ENCODE measurements at regions not wholly inside any gene's neighbourhood (a gene's known extent, or its start where the extent isn't known, plus 50 kb on each side); places are given as distances from the start of the nearest gene placed in this dataset.

DNA sequence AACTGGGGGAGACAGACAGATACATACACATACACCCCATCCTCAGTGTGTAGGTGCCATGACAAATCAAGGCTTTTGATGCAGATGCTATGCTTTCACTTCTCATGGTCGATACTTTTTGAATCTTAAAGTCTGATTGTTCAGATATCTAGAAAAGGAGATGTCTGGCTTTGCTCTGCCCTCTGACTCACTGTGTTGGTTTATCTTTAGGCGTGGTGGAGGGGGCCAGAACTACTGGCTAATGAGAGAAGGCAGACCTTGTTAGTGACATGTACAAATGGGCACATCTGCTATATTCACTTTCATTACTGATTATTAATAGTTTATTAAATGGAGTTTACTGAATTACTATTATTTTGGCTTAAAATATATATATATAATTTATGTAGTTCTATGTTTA lies 444.3 kb upstream of the RGS6 start:
- Histone ChIP-seq H3K9me2 (replicated peaks; ENCODE audit: low read depth, low read length) (no peaks in the 10 kb centered on the region), H3K4me2 (ENCODE audit: low read depth, low read length, poor library complexity, severe bottlenecking) (no peak overlapping the region), H3K27me3 (ENCODE audit: insufficient read depth, low read length, poor library complexity, severe bottlenecking) (no peaks in the 10 kb centered on the region), H3K36me3 (ENCODE audit: insufficient read depth, low read length) (peaks cover 9% of the 10 kb centered on the region; the same call in 1 of the 2 replicates), H3F3A (ENCODE audit: low read depth) (no peaks in the 10 kb centered on the region), H2AFZ (ENCODE audit: low read length) (no peak overlapping the region), H3K79me2 (ENCODE audit: insufficient read depth, low read length) (peaks cover 65% of the 10 kb centered on the region), H3K9ac (ENCODE audit: low read depth, low read length, poor library complexity, severe bottlenecking) (no peak overlapping the region), H4K20me1 (ENCODE audit: insufficient read depth, low read length, poor library complexity, severe bottlenecking) (no peaks in the 10 kb centered on the region), H3K4me1 (ENCODE audit: insufficient read depth, low read length, poor library complexity, severe bottlenecking) (peaks cover 42% of the 10 kb centered on the region), H3K9me3 (ENCODE audit: insufficient read depth, low read depth, low read length) (no peaks in the 10 kb centered on the region), H3K4me3 (ENCODE audit: low read length, poor library complexity, severe bottlenecking) (no peak overlapping the region)
- TF ChIP-seq, protein P1, sequence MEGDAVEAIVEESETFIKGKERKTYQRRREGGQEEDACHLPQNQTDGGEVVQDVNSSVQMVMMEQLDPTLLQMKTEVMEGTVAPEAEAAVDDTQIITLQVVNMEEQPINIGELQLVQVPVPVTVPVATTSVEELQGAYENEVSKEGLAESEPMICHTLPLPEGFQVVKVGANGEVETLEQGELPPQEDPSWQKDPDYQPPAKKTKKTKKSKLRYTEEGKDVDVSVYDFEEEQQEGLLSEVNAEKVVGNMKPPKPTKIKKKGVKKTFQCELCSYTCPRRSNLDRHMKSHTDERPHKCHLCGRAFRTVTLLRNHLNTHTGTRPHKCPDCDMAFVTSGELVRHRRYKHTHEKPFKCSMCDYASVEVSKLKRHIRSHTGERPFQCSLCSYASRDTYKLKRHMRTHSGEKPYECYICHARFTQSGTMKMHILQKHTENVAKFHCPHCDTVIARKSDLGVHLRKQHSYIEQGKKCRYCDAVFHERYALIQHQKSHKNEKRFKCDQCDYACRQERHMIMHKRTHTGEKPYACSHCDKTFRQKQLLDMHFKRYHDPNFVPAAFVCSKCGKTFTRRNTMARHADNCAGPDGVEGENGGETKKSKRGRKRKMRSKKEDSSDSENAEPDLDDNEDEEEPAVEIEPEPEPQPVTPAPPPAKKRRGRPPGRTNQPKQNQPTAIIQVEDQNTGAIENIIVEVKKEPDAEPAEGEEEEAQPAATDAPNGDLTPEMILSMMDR (conservative IDR thresholded peaks at IDR 0.05; ENCODE audit: low read length) = no peak
- no peak for TF ChIP-seq EZH2phosphoT487 (IDR thresholded peaks at IDR 0.05; ENCODE audit: borderline replicate concordance)

DNA sequence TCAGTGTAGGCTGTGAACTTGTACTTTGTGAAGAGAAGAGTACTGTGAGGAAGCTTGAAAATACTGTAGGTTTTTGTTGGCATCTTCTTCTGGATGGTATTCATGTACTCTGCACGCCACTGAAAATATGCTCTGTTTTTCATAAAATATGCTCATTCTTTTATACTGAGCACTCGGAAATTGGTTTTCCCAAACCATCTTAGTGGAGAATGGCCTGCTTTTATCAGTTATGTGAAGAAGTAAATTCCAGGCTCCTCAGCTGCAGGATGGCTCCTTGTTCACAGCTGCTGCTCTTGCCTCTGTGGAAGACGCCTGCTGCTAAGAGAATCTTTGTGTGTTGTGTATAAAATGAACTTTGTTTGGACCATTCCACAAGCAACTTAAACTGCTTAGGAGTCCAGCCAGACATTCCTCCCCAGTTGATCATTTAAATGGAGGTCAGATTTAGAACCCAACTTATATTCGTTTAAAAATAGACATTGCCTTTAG lies 443.5 kb upstream of the RGS6 start:
- no peak overlapping the region for H3K4me2 ChIP-seq (ENCODE audit: low read depth, low read length, poor library complexity, severe bottlenecking)
- H3K4me3 ChIP-seq (ENCODE audit: low read length, poor library complexity, severe bottlenecking) = no peak overlapping the region
- H3K79me2 ChIP-seq (ENCODE audit: insufficient read depth, low read length) = peaks cover 72% of the 10 kb centered on the region

DNA sequence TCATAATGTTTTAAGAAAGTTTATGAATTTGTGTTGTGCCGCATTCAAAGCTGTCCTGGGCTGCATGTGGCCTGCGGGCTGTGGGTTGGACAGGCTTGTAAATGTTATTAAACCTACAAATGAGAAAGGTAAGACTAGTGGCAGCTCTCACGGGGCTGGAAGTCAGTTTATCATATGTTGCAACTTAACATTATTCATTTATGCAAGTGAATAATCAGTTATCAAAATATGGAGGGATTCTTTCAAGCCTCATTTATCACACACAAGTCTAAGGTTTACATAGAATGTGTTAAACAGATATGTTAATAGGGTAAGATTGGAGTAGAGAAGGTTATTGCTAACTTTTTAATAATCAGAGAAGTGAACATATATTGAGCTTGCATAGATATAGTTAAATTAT lies 442.5 kb upstream of the RGS6 start:
- H3K4me1 ChIP-seq (ENCODE audit: insufficient read depth, low read length, poor library complexity, severe bottlenecking) = peaks cover 38% of the 10 kb centered on the region
- no peak overlapping the region for H3K4me2 ChIP-seq (ENCODE audit: low read depth, low read length, poor library complexity, severe bottlenecking)
- no peak overlapping the region for H3K9ac ChIP-seq (ENCODE audit: low read depth, low read length, poor library complexity, severe bottlenecking)
- no peaks in the 10 kb centered on the region for H3K9me3 ChIP-seq (ENCODE audit: insufficient read depth, low read depth, low read length)
- peaks cover 79% of the 10 kb centered on the region for H3K79me2 ChIP-seq (ENCODE audit: insufficient read depth, low read length)
- no peak overlapping the region for H3K4me3 ChIP-seq (ENCODE audit: low read length, poor library complexity, severe bottlenecking)
- H2AFZ ChIP-seq (ENCODE audit: low read length) = no peak overlapping the region
- TF ChIP-seq EZH2phosphoT487 (IDR thresholded peaks at IDR 0.05; ENCODE audit: borderline replicate concordance) = no peak
- TF ChIP-seq, protein P1 (conservative IDR thresholded peaks at IDR 0.05; ENCODE audit: low read length) = no peak
- no peaks in the 10 kb centered on the region for H3K27me3 ChIP-seq (ENCODE audit: insufficient read depth, low read length, poor library complexity, severe bottlenecking)
- H3F3A ChIP-seq (ENCODE audit: low read depth) = no peaks in the 10 kb centered on the region
- no peaks in the 10 kb centered on the region for H3K9me2 ChIP-seq (replicated peaks; ENCODE audit: low read depth, low read length)
- no peaks in the 10 kb centered on the region for H4K20me1 ChIP-seq (ENCODE audit: insufficient read depth, low read length, poor library complexity, severe bottlenecking)
- H3K36me3 ChIP-seq (ENCODE audit: insufficient read depth, low read length) = 0 out of 2 replicates have a peak, but pooled peaks cover 4% of the 10 kb centered on the region

More for the DNA sequence above, 443.5 kb upstream of the RGS6 start:
- no peaks in the 10 kb centered on the region for H3K9me3 ChIP-seq (ENCODE audit: insufficient read depth, low read depth, low read length)
- peaks cover 38% of the 10 kb centered on the region for H3K4me1 ChIP-seq (ENCODE audit: insufficient read depth, low read length, poor library complexity, severe bottlenecking)
- peaks cover 8% of the 10 kb centered on the region; the same call in 1 of the 2 replicates for H3K36me3 ChIP-seq (ENCODE audit: insufficient read depth, low read length)
- no peaks in the 10 kb centered on the region for H3K27me3 ChIP-seq (ENCODE audit: insufficient read depth, low read length, poor library complexity, severe bottlenecking)
- TF ChIP-seq, protein P1 (conservative IDR thresholded peaks at IDR 0.05; ENCODE audit: low read length) = no peak
- no peak for TF ChIP-seq EZH2phosphoT487 (IDR thresholded peaks at IDR 0.05; ENCODE audit: borderline replicate concordance)
- H2AFZ ChIP-seq (ENCODE audit: low read length) = no peak overlapping the region
- no peaks in the 10 kb centered on the region for H3K9me2 ChIP-seq (replicated peaks; ENCODE audit: low read depth, low read length)
- H4K20me1 ChIP-seq (ENCODE audit: insufficient read depth, low read length, poor library complexity, severe bottlenecking) = no peaks in the 10 kb centered on the region
- H3K9ac ChIP-seq (ENCODE audit: low read depth, low read length, poor library complexity, severe bottlenecking) = no peak overlapping the region
- no peaks in the 10 kb centered on the region for H3F3A ChIP-seq (ENCODE audit: low read depth)

Measured in Loucy (cell line).